Fibroblast of skin of back (primary cell): ENCODE measurements at regions not wholly inside any gene's neighbourhood (a gene's known extent, or its start where the extent isn't known, plus 50 kb on each side); places are given as distances from the start of the nearest gene placed in this dataset.

ENCODE experiments used
- DNase-seq: peaks from one replicate; pipeline ENCODE4 v3.0.0-alpha.2; 2013

DNA sequence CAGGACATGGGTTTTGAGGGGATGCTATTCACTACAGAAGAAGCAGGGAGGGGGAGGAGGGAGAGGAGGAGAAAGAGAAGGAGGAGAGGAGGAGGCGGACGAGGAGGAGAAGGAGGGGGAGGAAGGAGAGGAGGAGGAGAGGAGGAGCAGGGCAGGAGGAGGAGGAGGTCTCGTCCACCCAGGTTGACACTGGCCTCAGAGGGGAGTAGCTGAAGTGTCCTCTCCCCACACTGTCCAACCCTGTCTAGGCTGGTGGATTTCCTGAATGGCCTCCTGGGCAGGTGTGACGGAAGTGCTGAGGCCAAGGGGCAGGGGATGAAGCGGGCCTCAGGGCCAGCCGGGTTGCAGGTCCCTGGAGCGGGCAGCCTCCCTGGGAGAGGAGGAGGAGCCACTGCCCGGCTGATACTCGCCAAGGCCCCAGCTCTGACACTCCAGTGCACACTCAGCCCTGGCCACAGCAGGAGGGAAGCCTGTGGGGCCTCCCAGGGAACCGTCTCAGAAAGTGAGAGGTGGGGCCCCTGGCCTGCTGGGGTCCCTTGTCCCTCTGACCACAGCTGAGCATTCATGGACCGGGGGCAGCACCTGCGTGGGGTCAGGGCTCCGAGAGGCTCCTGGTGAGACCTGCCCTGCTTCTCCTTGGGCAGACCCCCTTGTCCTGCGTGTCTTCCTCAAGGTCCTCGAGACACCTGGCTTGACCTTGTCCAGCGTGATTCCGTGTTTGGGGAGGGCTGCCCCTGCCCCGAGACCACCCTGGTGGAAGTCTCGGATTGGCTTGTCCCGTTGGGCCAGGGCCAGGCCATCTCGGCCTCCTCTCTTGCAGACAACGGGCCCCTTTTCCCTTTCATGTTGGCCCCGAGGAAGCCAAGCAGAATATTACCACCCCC, 200.6 kb upstream of the CIBAR2 start:
- DNase-seq = peak; percentile 27

DNA sequence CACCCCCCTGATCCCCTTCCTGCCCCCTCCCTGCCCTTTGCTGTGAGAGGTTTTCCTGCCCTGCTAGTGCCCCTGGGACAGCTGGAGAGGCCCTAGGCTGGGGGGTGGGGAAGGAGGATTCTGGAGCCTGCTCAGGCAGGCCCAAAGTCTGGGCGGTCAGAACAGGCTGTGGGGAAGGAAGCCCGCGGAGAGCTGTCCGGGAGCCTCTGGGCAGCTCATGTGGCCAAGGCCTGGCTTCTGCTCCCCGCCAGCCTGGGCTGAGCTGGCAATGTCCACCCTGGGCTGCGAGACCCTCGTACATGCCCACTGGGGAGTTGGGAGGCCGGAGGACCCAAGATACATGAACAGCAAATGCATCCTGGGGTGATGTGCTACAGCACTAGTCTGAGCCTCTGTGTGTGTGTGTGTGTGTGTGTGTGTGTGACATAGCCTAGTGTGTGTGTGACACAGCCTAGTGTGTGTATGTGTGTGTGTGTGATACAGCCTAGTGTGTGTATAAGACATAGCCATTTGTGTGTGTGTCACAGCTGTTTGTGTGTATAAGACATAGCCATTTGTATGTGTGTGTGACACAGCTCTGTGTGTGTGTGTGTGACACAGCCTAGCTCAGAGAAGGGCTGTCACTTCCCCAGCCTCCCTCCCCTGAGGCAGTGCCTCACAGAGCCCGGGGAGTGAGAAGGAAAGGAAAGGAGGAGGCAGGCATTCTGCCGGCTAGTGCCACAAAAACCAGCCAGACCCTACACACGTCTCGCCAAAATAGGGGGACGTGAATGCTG, 201.4 kb upstream of the CIBAR2 start:
- peak; percentile 31 for DNase-seq

DNA sequence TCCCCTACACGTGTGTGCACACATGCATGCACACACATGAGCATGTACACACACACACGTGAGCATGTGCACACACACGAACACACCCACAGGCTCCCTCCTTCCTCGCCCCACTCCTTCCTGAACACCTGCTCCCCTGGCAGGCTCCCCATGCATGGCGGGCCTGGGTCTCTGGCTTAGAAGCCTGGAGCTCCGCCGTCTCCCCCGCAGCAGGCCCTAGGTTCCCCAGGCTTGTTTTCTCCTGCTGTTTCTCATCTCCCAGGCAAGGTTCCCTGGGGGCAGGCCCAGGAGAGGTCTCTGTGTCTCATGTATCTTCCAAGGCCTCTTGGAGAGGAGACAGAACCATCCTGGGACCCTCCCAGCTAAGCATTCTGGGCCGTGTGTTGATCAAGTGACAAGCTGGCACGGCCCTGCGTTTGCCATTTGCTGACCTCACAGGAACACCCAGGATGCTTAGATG, 202.3 kb upstream of the CIBAR2 start:
- DNase-seq = no peak

DNA sequence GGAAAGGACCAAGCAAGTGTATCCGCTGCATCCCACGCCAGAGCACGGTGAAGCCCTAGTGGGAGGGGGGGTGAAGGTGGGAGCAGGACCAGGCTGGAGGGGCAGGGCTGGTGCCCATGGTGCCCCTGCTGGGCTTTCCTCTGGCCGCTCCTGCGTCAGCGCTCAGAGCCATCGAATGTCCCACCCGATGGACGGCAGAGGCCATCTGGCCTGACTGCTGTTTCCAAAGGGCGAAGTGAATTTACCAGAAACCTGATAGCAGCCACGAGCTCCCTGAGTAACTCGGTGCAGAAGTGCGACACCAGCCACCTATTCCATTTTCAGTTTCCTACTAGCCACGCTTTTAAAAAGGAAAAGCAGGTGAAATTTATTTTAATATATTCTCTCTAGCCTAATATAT, 203.6 kb upstream of the CIBAR2 start:
- no peak for DNase-seq

DNA sequence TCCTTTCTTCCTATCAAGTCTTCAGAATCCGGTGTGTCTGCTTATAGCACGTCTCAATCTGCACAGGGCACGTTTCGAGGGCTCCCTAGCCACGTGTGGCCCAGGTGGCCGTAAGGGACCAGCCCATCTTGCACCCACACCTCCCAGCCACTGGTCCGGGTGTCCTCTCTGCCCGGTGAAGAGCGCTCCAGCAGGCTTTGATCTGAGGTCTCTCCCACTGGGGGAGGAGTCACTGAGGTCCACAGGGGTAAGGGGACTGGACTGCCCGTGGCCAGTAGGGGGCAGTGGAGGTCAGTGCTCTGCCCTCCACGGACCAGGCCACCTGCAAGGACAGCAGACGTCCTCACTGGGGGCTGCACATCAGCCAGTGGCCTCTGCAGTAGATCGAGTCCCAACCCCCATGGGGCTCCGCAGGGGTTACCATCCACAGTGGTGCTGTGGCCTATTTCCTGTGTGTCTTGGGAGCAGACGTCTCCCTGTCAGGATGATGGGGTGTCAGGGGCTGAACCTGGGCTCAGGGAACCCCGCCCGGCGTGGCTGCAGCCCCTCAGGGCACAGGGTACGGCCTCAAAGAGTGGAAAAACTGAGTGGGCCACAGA, 204.1 kb upstream of the CIBAR2 start:
- peak; percentile 50 for DNase-seq

DNA sequence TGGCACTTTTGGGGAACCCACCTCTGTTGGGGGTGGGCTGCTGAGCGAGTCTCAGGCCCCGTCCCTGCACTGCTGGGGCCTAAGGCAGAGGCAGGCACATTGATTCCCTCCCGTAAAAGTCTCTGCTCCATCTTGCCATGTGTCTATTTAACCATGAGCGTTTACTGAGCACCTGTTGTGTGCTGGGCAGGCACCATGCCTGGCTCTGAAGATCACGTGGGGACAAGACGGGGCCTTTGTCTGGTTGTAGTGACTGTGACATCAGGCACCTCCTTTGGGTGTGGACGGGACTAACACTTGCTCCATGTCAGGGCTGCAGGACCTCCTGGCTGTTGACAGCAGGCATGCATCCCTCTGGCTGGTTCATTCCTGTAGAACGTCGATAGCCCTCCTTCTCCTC, 204.7 kb upstream of the CIBAR2 start:
- DNase-seq = no peak

DNA sequence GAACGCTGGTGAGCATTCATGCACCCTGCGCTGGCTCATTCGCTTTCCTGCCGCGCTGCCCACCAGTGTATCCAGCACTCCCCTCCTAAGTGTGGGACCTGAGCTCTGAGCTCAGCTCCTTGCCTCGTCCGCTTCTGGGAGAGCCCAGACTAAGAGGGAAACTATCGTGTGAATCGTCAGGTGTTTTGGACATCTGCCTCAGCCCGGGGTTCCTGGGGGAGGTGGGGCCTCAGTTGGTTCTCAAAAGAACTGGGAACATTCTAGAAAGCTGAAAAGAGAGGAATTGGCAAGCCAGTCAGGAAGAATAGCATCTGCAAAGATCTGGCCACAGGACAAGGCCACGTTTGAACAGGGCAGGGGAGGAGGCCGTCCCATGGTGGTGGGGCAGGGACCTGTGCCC, 205.4 kb upstream of the CIBAR2 start:
- DNase-seq = no peak

DNA sequence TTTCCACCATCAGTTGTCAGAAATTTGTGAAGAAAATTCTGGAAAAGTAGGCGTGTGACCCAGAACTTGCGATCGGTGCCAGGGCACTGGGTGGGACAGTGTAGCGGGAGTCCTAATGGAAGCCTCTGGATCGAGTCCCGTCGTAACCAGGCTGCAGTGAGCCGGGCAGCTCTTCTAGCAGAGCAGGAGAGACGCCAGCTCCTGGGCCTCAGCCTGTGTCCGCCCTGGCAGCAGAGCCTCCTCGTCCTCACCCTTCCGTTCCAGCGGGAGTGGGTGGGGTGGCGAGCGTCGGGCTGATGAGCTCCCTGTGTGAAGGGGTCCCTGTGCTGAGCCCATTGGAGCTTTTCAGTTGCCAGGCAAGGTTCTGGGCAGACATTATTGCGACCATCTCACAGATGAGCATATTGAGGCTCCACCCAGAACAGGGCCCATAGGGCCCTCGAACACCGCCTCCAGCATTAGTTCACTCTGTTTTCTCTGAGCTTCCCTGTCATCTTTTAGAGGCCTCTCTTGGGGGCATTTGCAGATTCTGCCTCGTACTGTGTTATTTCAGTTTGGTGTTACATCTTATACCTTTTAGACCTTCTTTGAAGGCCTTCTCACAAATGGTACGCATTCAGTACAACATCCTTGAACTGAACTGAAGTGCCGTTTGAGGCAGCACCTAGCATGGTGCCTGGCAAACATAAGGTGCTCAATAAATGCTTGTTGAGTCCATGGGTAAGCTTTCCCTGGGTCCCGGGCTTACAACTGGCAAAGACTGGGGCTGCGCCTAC, 207.1 kb upstream of the CIBAR2 start:
- no peak for DNase-seq

DNA sequence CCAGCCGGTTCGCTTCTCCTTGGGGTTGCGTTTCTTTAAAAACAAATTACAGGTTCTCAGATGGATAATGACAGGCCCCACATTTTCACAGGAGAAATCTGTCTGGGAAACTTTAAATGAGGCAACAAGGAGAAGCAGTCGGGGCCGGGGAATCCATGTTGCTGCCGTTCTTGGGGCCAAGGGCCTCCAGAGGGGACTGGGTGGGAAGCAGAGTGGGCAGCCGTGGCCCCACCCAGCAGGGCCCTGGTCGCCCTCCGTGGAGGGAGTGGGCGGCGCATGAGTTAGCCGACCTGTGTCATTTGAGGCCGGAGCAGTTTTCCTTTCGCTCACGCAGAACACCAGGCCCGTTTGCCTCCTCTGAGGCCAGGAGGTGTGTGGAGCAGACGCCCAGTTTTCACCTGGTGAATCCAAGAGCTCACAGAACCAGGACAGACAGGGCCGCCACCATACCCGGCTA, 207.7 kb upstream of the CIBAR2 start:
- DNase-seq = no peak

DNA sequence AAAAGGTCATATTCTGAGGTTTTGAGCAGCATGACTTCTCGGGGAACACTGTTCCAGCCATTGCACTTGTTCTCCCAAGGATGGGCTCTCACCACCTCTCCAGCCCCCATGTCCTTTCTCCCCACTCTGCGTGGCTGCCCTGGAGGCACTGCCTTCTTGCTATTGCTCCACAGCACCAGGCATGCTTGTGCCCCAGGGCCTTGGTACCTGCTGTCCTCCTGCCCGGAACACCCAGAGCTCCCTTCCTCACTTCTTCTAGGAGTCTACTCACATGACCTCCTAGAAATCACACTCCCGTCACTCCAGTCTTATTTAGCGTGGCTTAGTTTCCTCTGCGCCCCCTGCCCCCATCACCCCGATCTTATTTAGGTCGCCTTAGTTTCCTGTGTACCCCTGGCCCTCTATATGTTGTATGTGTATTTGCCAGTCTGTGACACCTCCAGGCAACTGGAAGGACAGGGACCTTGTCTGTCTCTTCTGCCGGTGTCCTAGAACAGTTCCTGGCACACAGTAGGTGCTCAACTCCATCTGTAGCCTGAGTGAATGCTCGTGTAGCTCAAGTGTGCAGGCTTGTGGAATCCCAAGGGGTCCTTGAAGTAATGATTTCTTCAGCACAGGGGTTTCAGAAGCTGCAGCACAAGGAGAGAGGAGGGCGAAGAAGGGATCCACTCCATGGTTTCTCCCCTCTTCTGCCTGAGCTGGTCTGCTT, 208.6 kb upstream of the CIBAR2 start:
- DNase-seq = no peak

DNA sequence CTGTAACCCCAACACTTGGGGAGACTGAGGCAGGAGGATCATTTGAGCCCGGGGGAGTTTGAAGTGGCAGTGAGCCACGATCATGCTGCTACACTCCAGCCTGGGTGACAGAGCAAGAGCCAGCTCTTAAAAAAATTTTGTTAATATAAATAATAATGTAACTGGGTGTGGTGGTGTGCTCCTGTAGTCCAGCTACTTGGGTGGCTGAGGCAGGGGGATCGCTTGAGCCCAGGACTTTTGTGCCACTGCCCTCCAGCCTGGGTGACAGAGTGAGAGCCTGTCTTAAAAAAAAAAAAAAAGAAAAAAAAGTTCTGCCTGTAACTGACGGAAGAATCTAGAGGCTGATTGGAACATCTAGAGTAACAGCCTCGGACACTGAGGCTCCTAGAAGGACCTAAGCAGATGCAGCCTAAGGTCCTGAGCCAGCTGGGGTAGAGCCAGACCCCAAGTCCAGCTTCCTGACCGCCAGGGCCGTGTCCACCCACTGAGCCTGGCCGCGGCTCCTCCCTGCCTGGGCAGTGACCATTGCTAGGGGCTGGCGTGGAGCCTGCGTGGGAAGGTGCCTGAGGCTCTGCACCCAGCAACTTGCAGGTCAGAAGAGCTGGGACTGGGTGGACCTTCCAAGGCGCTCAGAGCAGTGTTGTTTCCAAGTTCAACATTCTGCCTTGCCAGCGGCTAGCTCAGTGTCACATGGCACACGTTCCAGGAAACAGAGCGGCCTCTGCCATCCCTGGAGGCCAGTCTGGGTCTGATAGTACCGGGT, 209.4 kb upstream of the CIBAR2 start:
- DNase-seq = no peak

DNA sequence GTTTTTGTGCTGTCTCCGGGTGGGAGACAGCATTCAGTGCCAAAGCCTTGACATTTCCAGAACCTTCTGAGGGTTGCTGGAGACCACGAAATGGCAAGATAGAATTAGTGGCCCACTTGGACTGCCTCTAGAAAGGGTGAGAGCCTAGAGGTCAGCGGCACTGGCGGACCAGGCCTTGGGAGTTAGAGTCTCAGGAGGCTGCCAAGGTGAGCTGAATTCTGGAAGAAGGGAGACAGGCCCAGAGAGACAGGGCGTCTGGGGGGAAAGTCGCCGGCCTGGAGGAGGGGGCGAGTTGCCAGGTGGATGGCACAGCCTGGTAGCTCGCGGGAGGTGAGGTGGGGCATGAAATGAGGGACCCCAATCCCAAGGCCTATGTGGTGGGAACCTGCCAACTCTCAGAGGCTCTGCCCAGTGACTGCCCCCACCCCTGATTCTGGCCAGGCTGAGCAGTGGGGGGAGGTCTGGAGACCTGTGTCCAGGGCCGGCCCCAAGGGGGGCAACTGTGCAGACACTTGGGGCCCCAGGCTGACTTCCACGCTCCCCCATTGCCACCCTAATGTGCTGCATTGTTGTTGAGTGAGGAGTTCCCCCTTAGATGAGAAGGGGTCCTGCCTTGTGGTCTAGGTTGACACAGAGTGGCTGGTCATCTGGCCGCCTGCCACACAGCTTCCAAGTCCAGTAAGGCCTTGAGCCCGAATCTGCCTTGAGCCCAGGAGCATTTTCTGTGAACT, 211.1 kb upstream of the CIBAR2 start:
- no peak for DNase-seq

DNA sequence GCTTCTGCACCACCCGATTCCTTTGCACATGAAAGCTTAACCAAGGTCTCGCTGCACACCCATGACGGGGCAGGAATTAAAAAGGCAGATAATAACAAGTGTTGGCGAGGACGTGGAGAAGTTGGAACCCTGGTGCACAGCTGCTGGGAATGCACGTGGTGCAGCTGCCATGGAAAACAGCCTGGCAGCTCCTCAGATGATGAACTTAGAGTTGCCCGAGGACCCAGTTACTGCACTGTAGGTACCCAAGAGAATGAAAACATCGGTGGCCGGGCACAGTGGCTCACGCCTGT, 211.6 kb upstream of the CIBAR2 start:
- DNase-seq = no peak

DNA sequence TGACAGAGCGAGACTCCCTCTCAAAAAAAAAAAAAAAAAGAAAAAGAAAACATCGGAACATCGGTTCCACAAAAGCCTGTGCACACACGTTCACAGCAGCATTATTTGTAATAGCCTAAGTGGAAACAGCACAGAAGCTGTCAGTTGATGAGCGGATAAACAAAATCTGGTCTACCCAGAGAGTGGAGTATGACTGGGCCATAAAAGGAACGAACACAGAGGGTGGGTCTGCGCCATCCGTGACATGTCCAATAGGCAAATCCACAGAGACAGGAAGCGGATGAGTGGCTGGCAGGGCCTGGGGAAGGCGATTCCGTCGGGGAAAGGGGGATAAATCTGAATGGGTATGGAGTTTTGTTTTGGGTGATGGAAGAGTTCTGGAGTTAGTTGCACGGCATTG, 212.2 kb upstream of the CIBAR2 start:
- no peak for DNase-seq

DNA sequence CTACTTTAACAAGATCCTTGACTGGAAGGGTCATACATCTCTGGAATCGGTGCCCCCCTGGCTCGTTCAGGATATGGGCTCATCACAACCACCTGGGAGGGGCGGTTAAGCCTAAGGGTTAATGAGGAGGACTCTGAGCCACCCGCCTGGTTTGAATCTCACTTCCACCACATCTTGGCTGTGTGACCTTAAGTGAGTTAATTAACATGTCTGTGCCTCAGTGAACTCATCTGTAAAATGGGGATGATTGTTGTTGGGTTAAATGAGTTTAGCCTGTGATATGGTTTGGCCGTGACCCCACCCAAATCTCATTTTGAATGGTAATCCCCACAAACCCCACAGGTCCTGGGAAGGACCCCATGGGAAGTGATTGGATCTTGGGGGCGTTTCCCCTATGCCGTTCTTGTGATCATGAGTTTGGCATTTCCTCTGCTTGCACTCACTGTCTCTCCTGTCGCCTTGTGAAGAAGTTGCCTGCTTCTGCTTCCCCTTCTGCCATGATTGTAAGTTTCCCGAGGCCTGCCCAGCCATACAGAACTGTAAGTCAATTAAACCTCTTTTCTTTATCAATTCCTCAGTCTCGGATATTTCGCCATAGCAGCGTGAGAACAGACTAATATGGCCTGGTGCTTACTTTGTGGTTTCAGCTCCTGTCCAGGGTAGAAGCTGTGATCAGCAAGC, 214.0 kb upstream of the CIBAR2 start:
- DNase-seq = peak; percentile 66

DNA sequence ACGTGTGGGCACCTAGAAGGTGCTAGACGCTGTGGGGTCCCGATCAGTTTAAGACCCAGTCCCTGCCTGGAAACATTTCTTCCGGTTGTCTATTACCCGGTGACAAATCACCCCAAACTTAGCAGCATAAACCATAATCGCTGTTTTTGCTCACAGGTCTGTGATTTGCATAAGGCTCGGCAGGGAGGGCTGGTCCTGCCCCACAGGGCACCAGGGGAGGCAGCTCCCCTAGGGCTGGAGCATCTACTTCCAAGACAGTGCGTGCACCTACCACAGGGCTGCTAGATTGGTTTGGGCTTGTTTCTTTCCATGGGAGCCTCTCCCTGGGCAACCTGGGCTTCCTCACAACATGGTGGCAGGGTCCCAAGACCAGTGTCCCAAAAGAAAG, 214.5 kb upstream of the CIBAR2 start:
- no peak for DNase-seq

DNA sequence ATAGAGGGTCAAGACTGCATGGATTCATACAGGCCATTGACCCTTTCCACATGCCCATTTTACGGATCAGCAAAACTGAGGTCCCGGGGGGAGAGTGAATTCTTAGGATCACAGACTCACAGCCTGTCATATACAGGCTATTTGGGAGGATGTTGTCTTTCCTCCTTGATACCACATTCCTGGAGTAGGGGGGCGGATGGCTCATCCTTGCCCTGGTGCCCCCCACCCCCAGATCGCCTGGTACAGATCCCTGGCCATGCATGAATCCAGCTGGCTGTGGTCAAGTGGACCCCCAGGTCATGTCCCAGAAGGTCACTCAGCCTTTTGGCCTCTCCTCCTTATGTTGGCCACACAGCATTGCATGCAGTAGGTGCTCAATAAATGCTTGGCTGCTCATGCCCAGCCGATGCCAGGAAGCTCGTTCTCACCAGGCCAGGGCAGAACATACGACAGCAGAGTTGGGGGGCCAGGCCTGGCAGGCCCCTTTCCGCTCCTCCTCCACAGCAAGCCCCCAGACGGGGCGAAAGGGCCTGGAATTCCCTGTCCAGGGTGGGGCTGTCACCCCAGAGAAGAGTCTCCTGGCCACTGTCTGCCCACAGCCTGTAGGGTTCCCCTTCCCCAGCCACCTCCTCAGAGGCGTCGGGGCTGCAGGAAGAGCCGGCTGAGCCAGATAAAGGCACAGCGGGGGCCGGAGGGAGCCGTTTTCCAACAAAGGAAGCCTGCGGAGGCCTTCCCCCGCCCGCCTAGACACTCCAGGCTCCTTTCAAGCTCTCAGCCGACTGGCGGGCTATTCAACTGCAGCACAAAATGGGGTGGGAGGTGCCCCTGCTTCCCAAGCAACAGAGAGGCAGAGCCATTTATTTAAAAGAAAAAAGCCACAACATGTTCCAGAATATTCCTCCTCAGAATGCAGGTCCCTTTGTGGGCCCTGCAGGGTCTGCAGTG, 215.7 kb upstream of the CIBAR2 start:
- peak; percentile 67 for DNase-seq

DNA sequence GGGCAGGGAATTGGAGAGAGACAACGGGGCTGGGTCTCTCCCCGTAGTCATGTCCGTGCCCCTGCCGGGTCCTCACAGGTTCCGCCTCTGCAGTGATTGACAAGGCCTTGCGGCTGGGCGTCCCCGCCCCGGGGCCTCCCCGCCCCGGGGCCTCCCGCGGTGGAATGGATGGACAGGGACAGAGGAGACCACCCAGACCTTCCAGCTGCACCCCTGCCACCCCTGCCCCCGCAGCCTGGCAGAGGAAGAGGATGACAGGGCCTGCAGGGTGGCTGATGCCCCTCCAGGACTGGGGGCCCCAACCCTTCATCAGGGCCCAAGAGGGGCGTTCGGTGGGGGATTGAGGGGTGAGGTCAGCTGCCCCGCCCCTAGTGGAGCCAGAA, 216.4 kb upstream of the CIBAR2 start:
- no peak for DNase-seq
